LNCAP (cell line): ENCODE measurements at regions not wholly inside any gene's neighbourhood (a gene's known extent, or its start where the extent isn't known, plus 50 kb on each side); places are given as distances from the start of the nearest gene placed in this dataset.

Source experiments
- CTCF ChIP-seq: fragments of 450-650 bp; IDR thresholded peaks from 2 replicates; pipeline ENCODE4 v1.5.1; 2017; ENCODE audit warnings: mild to moderate bottlenecking

- TF ChIP-seq CTCF = no peak
Measured at GRCh38 chr20:39916236-39916765, 772.7 kb downstream of the MAFB start.

GRCh38 chr20:39913274-39913673 is 775.8 kb downstream of the MAFB start:
- no peak for TF ChIP-seq CTCF

- no peak for TF ChIP-seq CTCF
Measured at GRCh38 chr20:39911497-39911896, 777.5 kb downstream of the MAFB start.

GRCh38 chr20:39910536-39910935 is 778.5 kb downstream of the MAFB start:
- no peak for TF ChIP-seq CTCF

- TF ChIP-seq CTCF = no peak
Measured at GRCh38 chr20:39909447-39909846, 779.6 kb downstream of the MAFB start.

- TF ChIP-seq CTCF = no peak
Measured at GRCh38 chr20:39904476-39905112, 784.4 kb downstream of the MAFB start.

GRCh38 chr20:39903806-39904465 is 785.1 kb downstream of the MAFB start:
- TF ChIP-seq CTCF = no peak
